Dendritic cell treated with granulocyte-macrophage colony-stimulating factor and Interleukin-4, amounts not matched to agents 40 ng/mL and 50 ng/mL, for 4 days (primary cell): ENCODE measurements at regions not wholly inside any gene's neighbourhood (a gene's known extent, or its start where the extent isn't known, plus 50 kb on each side); places are given as distances from the start of the nearest gene placed in this dataset.

ENCODE experiments used
- H3K27ac Mint-ChIP-seq: one replicate; pipeline ENCODE4 v1.8.0; 2022; ENCODE audit warnings: mild to moderate bottlenecking, mixed read lengths
- H3K27me3 Mint-ChIP-seq: one replicate; pipeline ENCODE4 v1.8.0; 2022; ENCODE audit warnings: mild to moderate bottlenecking, mixed read lengths
- H3K36me3 Mint-ChIP-seq: one replicate; pipeline ENCODE4 v1.8.0; 2022; ENCODE audit warnings: low read depth, mixed read lengths
- H3K4me1 Mint-ChIP-seq: one replicate; pipeline ENCODE4 v1.8.0; 2022; ENCODE audit warnings: low read depth, mixed read lengths
- H3K4me3 Mint-ChIP-seq: one replicate; pipeline ENCODE4 v1.8.0; 2022; ENCODE audit warnings: mild to moderate bottlenecking, moderate library complexity, mixed read lengths
- H3K9me3 Mint-ChIP-seq: one replicate; pipeline ENCODE4 v1.8.0; 2022; ENCODE audit warnings: mixed read lengths
- intact Hi-C: fragments of 100-400 bp; cut with micrococcal nuclease; formaldehyde crosslinking; loops from one replicate; pipeline ENCODE4 v1.15.0; 2022

GRCh38 chr9:23220957-23221356 lies 605.1 kb downstream of the ELAVL2 start:
- H3K27me3 Mint-ChIP-seq: no peaks in the 10 kb centered on the region
- intact Hi-C loops: no loop called here
- no peak overlapping the region for H3K27ac Mint-ChIP-seq
- no peaks in the 10 kb centered on the region for H3K4me1 Mint-ChIP-seq
- no peaks in the 10 kb centered on the region for H3K36me3 Mint-ChIP-seq
- H3K9me3 Mint-ChIP-seq: peaks cover 12% of the 10 kb centered on the region
- no peak overlapping the region for H3K4me3 Mint-ChIP-seq

DNA sequence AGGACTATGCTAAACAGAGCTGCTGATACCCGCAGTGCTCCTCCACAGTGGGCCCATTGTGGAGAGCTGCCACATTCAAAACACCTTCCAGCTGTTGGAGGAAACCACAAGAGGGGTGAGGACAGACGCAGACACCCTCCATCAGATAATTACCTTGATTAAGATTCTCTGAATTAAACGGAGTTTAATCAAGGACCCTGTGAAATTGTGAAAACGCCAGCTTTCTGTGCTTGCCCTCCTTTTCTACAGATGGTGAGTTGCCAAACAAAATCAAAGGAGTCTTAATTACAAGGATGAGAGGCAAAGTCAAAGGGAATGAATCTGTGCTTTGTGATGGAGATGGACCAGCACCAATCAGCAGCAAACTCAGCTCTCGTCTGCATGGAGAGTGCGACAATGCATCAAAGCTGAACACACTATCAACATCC lies 596.1 kb downstream of the ELAVL2 start:
- H3K9me3 Mint-ChIP-seq: peaks cover 8% of the 10 kb centered on the region
- H3K36me3 Mint-ChIP-seq: no peaks in the 10 kb centered on the region
- H3K27ac Mint-ChIP-seq: no peak overlapping the region

DNA sequence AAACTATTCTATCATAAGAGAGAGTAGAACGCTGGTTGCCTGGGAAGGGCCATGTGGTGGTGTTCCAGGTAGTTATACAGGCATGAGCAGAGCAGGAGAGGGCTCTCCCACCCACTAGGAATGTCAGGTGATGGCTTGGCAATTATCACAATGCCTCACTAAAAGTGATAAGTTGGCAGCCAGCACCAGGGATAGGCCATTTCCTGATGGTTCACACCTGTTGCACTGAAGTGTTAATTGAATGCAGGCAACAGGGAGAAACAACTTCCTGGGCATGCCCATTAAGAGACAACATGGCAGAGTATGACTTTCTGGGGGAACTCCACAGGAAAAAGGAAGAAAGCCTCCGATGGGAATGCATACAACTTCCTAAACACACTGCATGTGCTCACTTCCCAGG lies 593.2 kb downstream of the ELAVL2 start:
- Mint-ChIP-seq H3K27ac (no peak overlapping the region), H3K27me3 (no peaks in the 10 kb centered on the region), H3K9me3 (peaks cover under 1% of the 10 kb centered on the region), H3K4me1 (no peaks in the 10 kb centered on the region), H3K4me3 (no peak overlapping the region), H3K36me3 (no peaks in the 10 kb centered on the region)
- intact Hi-C loops: no loop called here

More for the DNA sequence above, 596.1 kb downstream of the ELAVL2 start:
- Mint-ChIP-seq H3K27me3 (no peaks in the 10 kb centered on the region), H3K4me3 (no peak overlapping the region), H3K4me1 (no peaks in the 10 kb centered on the region)
- intact Hi-C loops: no loop called here

DNA sequence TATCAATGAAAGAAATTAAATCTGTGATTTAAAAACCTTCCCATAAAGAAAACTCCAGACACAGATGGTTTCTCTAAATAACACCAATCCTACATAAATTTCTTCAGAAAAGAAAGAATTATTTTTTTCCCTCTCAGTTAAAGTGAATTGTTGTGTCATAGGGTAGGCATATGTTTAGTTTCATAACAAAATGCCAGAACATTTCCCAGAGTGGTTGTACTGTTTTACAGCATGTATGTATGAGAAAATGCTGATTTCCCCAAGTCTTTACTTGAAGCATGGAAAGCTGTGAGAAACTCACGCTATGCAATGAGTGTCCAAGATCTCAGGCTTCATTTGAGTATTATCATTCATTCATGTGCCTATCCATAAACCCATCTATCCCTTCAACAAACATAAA lies 582.5 kb downstream of the ELAVL2 start:
- intact Hi-C loops: no loop called here
- Mint-ChIP-seq H3K27ac (no peak overlapping the region), H3K9me3 (peaks cover 23% of the 10 kb centered on the region), H3K4me3 (no peak overlapping the region), H3K27me3 (no peaks in the 10 kb centered on the region), H3K4me1 (no peaks in the 10 kb centered on the region), H3K36me3 (no peaks in the 10 kb centered on the region)

DNA sequence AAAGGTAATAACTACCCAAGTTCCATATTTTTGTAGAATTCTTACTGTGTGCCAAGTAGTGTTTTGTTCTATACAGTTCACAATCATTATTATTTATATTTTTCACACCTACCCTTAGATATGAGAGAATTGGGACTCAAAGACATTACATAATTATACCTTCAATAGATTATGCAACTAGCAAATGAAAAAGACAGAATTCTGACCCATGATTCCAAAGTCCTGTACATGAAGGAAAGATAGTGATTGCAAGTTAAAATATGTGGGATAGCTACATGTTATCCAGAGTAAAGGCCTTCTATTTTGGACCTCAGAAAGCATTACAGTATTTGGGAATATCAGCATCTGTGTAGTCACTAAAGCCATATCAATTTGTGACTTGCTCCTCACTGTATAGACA lies 581.0 kb downstream of the ELAVL2 start:
- Mint-ChIP-seq H3K9me3 (peaks cover 23% of the 10 kb centered on the region), H3K27me3 (no peaks in the 10 kb centered on the region), H3K4me1 (no peaks in the 10 kb centered on the region), H3K27ac (no peak overlapping the region), H3K4me3 (no peak overlapping the region), H3K36me3 (no peaks in the 10 kb centered on the region)
- intact Hi-C loops: no loop called here

DNA sequence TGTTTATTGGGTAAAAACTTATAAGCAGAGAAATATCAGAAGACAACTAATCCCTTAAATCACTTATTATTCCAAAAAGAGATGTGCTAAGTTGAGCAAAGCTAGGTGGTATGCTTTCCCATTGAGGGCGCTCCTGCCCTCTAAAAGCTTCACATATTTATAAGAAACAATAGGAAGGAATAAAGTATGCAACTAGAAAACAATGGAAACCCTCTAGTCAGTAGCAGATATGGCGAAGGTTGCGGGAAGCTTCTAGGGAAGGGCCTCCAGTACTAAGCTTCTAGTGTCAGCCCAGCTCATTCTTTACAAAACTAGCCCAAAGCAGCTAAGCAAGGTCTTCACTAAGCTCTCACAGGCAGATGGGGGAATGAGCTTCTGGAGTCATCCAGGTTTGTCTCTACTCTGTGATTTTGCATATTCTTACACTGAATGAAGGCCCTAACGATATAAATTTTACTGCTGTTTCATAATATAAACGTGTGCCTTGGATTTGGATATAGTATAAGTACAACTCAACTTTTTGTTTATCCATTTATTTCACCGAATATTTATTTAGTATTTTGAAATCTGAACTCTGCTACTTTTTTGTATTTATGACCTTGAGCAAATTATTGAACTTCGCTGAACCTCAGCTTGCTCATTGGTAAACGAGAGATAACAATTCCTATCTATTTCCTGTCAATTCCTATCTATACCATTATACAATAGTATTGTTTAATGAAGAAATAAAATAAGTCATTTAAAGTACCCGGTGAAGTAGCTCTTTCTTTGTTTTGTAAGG lies 571.4 kb downstream of the ELAVL2 start:
- Mint-ChIP-seq H3K4me1 (no peaks in the 10 kb centered on the region), H3K27me3 (no peaks in the 10 kb centered on the region), H3K4me3 (no peak overlapping the region), H3K36me3 (no peaks in the 10 kb centered on the region), H3K9me3 (peaks cover 15% of the 10 kb centered on the region), H3K27ac (no peak overlapping the region)
- intact Hi-C loops: no loop called here

- intact Hi-C loops: no loop called here
- H3K4me3 Mint-ChIP-seq: no peak overlapping the region
- H3K27me3 Mint-ChIP-seq: no peaks in the 10 kb centered on the region
- no peak overlapping the region for H3K27ac Mint-ChIP-seq
- H3K4me1 Mint-ChIP-seq: no peaks in the 10 kb centered on the region
- H3K36me3 Mint-ChIP-seq: no peaks in the 10 kb centered on the region
- H3K9me3 Mint-ChIP-seq: peaks cover 10% of the 10 kb centered on the region
Measured at GRCh38 chr9:23255346-23255745, 570.7 kb downstream of the ELAVL2 start.

GRCh38 chr9:23258569-23258968 lies 567.5 kb downstream of the ELAVL2 start:
- H3K9me3 Mint-ChIP-seq: no peaks in the 10 kb centered on the region
- H3K36me3 Mint-ChIP-seq: no peaks in the 10 kb centered on the region
- H3K4me1 Mint-ChIP-seq: no peaks in the 10 kb centered on the region
- no peak overlapping the region for H3K27ac Mint-ChIP-seq
- H3K4me3 Mint-ChIP-seq: no peak overlapping the region
- H3K27me3 Mint-ChIP-seq: no peaks in the 10 kb centered on the region
- intact Hi-C loops: no loop called here

DNA sequence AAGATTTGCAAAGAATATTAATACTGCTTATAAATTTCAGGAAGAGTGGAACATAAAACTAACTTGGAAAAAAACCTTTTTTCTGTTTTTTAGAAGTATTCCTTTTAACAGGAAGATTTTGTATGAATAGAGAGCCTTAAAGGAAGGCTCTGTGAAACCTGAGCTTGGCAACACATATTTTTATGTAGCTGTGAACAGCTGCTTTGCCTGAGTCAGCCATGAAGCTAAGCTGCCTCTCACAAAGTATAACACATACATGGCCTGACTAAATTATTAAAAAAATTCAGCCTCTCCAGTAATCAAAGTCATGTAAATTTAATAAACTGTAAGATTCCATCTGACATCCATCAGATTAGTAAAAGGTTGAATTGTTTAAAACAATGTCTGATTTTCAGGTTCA lies 547.5 kb downstream of the ELAVL2 start:
- intact Hi-C loops: no loop called here
- no peak overlapping the region for H3K27ac Mint-ChIP-seq
- no peaks in the 10 kb centered on the region for H3K36me3 Mint-ChIP-seq
- H3K9me3 Mint-ChIP-seq: no peaks in the 10 kb centered on the region
- no peaks in the 10 kb centered on the region for H3K4me1 Mint-ChIP-seq
- no peak overlapping the region for H3K4me3 Mint-ChIP-seq
- H3K27me3 Mint-ChIP-seq: no peaks in the 10 kb centered on the region

GRCh38 chr9:23287390-23287789 lies 538.6 kb downstream of the ELAVL2 start:
- H3K36me3 Mint-ChIP-seq: no peaks in the 10 kb centered on the region

GRCh38 chr9:23288545-23288944 lies 537.5 kb downstream of the ELAVL2 start:
- no peaks in the 10 kb centered on the region for H3K9me3 Mint-ChIP-seq
- H3K4me3 Mint-ChIP-seq: no peak overlapping the region
- no peaks in the 10 kb centered on the region for H3K36me3 Mint-ChIP-seq
- no peaks in the 10 kb centered on the region for H3K4me1 Mint-ChIP-seq
- intact Hi-C loops: no loop called here
- no peak overlapping the region for H3K27ac Mint-ChIP-seq
- H3K27me3 Mint-ChIP-seq: no peaks in the 10 kb centered on the region

More at GRCh38 chr9:23287390-23287789, 538.6 kb downstream of the ELAVL2 start:
- H3K9me3 Mint-ChIP-seq: no peaks in the 10 kb centered on the region
- no peak overlapping the region for H3K4me3 Mint-ChIP-seq
- no peak overlapping the region for H3K27ac Mint-ChIP-seq
- intact Hi-C loops: no loop called here
- no peaks in the 10 kb centered on the region for H3K4me1 Mint-ChIP-seq
- H3K27me3 Mint-ChIP-seq: no peaks in the 10 kb centered on the region

DNA sequence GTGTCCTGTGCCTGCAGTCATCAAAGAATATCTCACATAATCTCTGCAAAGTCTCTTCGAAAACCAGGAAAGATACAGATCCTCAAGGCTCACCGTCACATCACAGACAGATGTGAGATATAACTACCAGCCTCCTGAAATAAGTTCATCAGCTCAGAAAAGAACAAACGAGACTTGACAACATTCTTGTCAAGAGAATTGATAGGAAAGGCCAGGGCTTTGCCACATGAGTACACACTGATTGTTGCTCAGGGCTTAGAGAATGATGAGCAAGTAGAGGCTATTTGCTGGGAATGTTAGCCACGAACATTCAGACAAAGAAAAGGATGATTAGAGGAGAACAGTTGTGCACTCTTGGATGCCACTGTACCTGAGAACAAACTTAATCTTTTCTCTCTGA lies 535.1 kb downstream of the ELAVL2 start:
- Mint-ChIP-seq H3K9me3 (no peaks in the 10 kb centered on the region), H3K27me3 (no peaks in the 10 kb centered on the region), H3K4me1 (no peaks in the 10 kb centered on the region), H3K4me3 (no peak overlapping the region), H3K36me3 (no peaks in the 10 kb centered on the region), H3K27ac (no peak overlapping the region)
- intact Hi-C loops: no loop called here

DNA sequence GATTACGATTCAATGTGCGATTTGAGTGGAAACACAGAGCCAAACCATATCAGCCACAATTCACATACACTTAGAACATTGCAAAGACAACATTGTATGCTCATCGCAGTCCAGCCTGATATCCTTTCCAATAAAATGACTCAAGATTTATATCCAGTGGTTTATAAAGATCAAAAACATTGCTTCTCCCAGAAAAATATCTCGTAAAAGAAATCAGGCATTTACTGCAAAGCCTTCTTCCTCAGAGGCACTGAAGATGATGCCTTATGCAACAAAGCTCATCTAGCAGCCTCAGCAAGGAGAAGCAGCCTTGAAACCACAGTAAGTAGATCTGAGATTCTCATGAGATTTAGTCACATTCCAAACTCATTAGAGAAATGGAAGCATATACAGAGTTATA lies 523.8 kb downstream of the ELAVL2 start:
- no peaks in the 10 kb centered on the region for H3K27me3 Mint-ChIP-seq
- H3K27ac Mint-ChIP-seq: no peak overlapping the region
- no peak overlapping the region for H3K4me3 Mint-ChIP-seq
- H3K9me3 Mint-ChIP-seq: no peaks in the 10 kb centered on the region
- no peaks in the 10 kb centered on the region for H3K4me1 Mint-ChIP-seq
- no peaks in the 10 kb centered on the region for H3K36me3 Mint-ChIP-seq
- intact Hi-C loops: no loop called here

- Mint-ChIP-seq H3K27ac (no peak overlapping the region), H3K4me1 (no peaks in the 10 kb centered on the region), H3K4me3 (no peak overlapping the region), H3K9me3 (no peaks in the 10 kb centered on the region), H3K27me3 (no peaks in the 10 kb centered on the region), H3K36me3 (no peaks in the 10 kb centered on the region)
- intact Hi-C loops: no loop called here
Measured at GRCh38 chr9:23306731-23307130, 519.3 kb downstream of the ELAVL2 start.
